ENCODE measurements at regions not wholly inside any gene's neighbourhood (a gene's known extent, or its start where the extent isn't known, plus 50 kb on each side); places are given as distances from the start of the nearest gene placed in this dataset.

- WGBS (ENCODE audit: insufficient coverage), result 88% methylated on average over 7 of the region's 7 CpGs
- H3K27ac ChIP-seq (ENCODE audit: low read length), result no peak overlapping the region
- Mint-ChIP-seq H3K4me3 (no peak overlapping the region), H3K9me3 (peaks cover 13 to 15% of the 10 kb centered on the region in 2 donors), H3K27ac (no peak overlapping the region), H3K36me3 (no peaks in the 10 kb centered on the region), H3K27me3 (ENCODE audit: low read depth in 2 of 2) (no peaks in the 10 kb centered on the region), H3K4me1 (no peaks in the 10 kb centered on the region)
- no peaks in the 10 kb centered on the region for H3K36me3 ChIP-seq (ENCODE audit: control insufficient read depth, insufficient read depth, low read length)
- no peak for DNase-seq
- intact Hi-C loops (cut with micrococcal nuclease), result no loop called here
- TF ChIP-seq CTCF (IDR thresholded peaks at IDR 0.05), result no peak
- H3K4me1 ChIP-seq (ENCODE audit: control insufficient read depth, insufficient read depth, low read length), result no peaks in the 10 kb centered on the region
- no peaks in the 10 kb centered on the region for H3K27me3 ChIP-seq (ENCODE audit: control insufficient read depth, insufficient read depth, low read length)
- no peak overlapping the region for H3K4me3 ChIP-seq (ENCODE audit: low read length)
- ATAC-seq, result no peak
- peaks cover 6% of the 10 kb centered on the region for H3K9me3 ChIP-seq (ENCODE audit: control insufficient read depth, insufficient read depth, low read length)
Measured at GRCh38 chr13:107716241-107716640, 499.1 kb downstream of the LIG4 start.

GRCh38 chr13:107715496-107715895 lies 499.8 kb downstream of the LIG4 start:
- TF ChIP-seq CTCF (IDR thresholded peaks at IDR 0.05), result no peak
- no peak overlapping the region for H3K4me3 Mint-ChIP-seq
- ATAC-seq (no peak), DNase-seq (no peak)
- H3K27ac ChIP-seq (ENCODE audit: low read length), result no peak overlapping the region
- peaks cover 5% of the 10 kb centered on the region for H3K9me3 ChIP-seq (ENCODE audit: control insufficient read depth, insufficient read depth, low read length)
- H3K9me3 Mint-ChIP-seq, result peaks cover 13 to 15% of the 10 kb centered on the region in 2 donors
- intact Hi-C loops (cut with micrococcal nuclease), result no loop called here
- H3K27me3 ChIP-seq (ENCODE audit: control insufficient read depth, insufficient read depth, low read length), result no peaks in the 10 kb centered on the region
- H3K4me1 ChIP-seq (ENCODE audit: control insufficient read depth, insufficient read depth, low read length), result no peaks in the 10 kb centered on the region
- 89% methylated on average over 7 of the region's 7 CpGs for WGBS (ENCODE audit: insufficient coverage)
- H3K36me3 ChIP-seq (ENCODE audit: control insufficient read depth, insufficient read depth, low read length), result no peaks in the 10 kb centered on the region
- H3K4me1 Mint-ChIP-seq, result no peaks in the 10 kb centered on the region
- no peaks in the 10 kb centered on the region for H3K36me3 Mint-ChIP-seq
- no peak overlapping the region for H3K4me3 ChIP-seq (ENCODE audit: low read length)
- no peak overlapping the region for H3K27ac Mint-ChIP-seq
- no peaks in the 10 kb centered on the region for H3K27me3 Mint-ChIP-seq (ENCODE audit: low read depth in 2 of 2)

- Mint-ChIP-seq H3K27ac (no peak overlapping the region), H3K4me3 (no peak overlapping the region), H3K27me3 (ENCODE audit: low read depth in 2 of 2) (no peaks in the 10 kb centered on the region), H3K4me1 (no peaks in the 10 kb centered on the region), H3K36me3 (no peaks in the 10 kb centered on the region), H3K9me3 (peaks cover 9 to 10% of the 10 kb centered on the region in 2 donors)
- Histone ChIP-seq H3K4me3 (ENCODE audit: low read length) (no peak overlapping the region), H3K9me3 (ENCODE audit: control insufficient read depth, insufficient read depth, low read length) (no peaks in the 10 kb centered on the region), H3K36me3 (ENCODE audit: control insufficient read depth, insufficient read depth, low read length) (no peaks in the 10 kb centered on the region), H3K4me1 (ENCODE audit: control insufficient read depth, insufficient read depth, low read length) (no peaks in the 10 kb centered on the region), H3K27me3 (ENCODE audit: control insufficient read depth, insufficient read depth, low read length) (no peaks in the 10 kb centered on the region), H3K27ac (ENCODE audit: low read length) (no peak overlapping the region)
- TF ChIP-seq CTCF (IDR thresholded peaks at IDR 0.05), result no peak
- intact Hi-C loops (cut with micrococcal nuclease), result no loop called here
- ATAC-seq (no peak), DNase-seq (no peak)
Measured at GRCh38 chr13:107713314-107713713, 502.0 kb downstream of the LIG4 start.

GRCh38 chr13:107712145-107712860 lies 503.0 kb downstream of the LIG4 start:
- no peak overlapping the region for H3K27ac Mint-ChIP-seq
- no peak for TF ChIP-seq CTCF (IDR thresholded peaks at IDR 0.05)

More at GRCh38 chr13:107712145-107712860, 503.0 kb downstream of the LIG4 start:
- no peaks in the 10 kb centered on the region for H3K9me3 ChIP-seq (ENCODE audit: control insufficient read depth, insufficient read depth, low read length)
- intact Hi-C loops (cut with micrococcal nuclease), result no loop called here
- no peaks in the 10 kb centered on the region for H3K4me1 ChIP-seq (ENCODE audit: control insufficient read depth, insufficient read depth, low read length)
- no peak for ATAC-seq
- H3K27me3 ChIP-seq (ENCODE audit: control insufficient read depth, insufficient read depth, low read length), result no peaks in the 10 kb centered on the region
- H3K27me3 Mint-ChIP-seq (ENCODE audit: low read depth in 2 of 2), result no peaks in the 10 kb centered on the region
- H3K9me3 Mint-ChIP-seq, result peaks cover 8 to 10% of the 10 kb centered on the region in 2 donors
- H3K36me3 ChIP-seq (ENCODE audit: control insufficient read depth, insufficient read depth, low read length), result no peaks in the 10 kb centered on the region
- no peak overlapping the region for H3K4me3 ChIP-seq (ENCODE audit: low read length)
- H3K36me3 Mint-ChIP-seq, result no peaks in the 10 kb centered on the region
- no peak overlapping the region for H3K4me3 Mint-ChIP-seq
- no peaks in the 10 kb centered on the region for H3K4me1 Mint-ChIP-seq
- DNase-seq, result no peak
- 68% methylated on average over 9 of the region's 9 CpGs for WGBS (ENCODE audit: insufficient coverage)
- no peak overlapping the region for H3K27ac ChIP-seq (ENCODE audit: low read length)

Data from natural killer cell (primary cell).